CD14-positive monocyte (primary cell): ENCODE measurements at regions not wholly inside any gene's neighbourhood (a gene's known extent, or its start where the extent isn't known, plus 50 kb on each side); places are given as distances from the start of the nearest gene placed in this dataset.

Experiments
- DNase-seq, 3 donors: peaks; one replicate each; pipeline ENCODE4 v3.0.0-alpha.2; 2011 to 2022
- H2AFZ ChIP-seq: 2 replicates; pipeline ENCODE4 v1.6.0; 2012; ENCODE audit warnings: mild to moderate bottlenecking, low read depth, low read length, inconsistent platforms; ENCODE audit not compliant: insufficient read depth, poor library complexity, severe bottlenecking
- H3K27ac ChIP-seq, 2 donors: 1 replicate in 1 of 2; 2 replicates in 1 of 2; pipeline ENCODE4 v1.5.1; 2012 to 2013; ENCODE audit warnings: low read length in 2 of 2, control low read depth in 1 of 2, inconsistent platforms in 1 of 2, low read depth in 1 of 2, mild to moderate bottlenecking in 1 of 2
- H3K27me3 ChIP-seq, 2 donors: one replicate each; pipeline versions ENCODE4 v1.6.0 to v1.6.1; 2011 to 2013; ENCODE audit warnings: low read length in 2 of 2; ENCODE audit not compliant: control insufficient read depth in 2 of 2, insufficient read depth in 2 of 2
- H3K36me3 ChIP-seq, 2 donors: replicated peaks in 1 of 2; 1 replicate in 1 of 2; 2 replicates in 1 of 2; pipeline versions ENCODE4 v1.5.1 to v1.6.1; 2012 to 2013; ENCODE audit warnings: low read length in 2 of 2, control low read depth in 1 of 2, inconsistent platforms in 1 of 2, mild to moderate bottlenecking in 1 of 2; ENCODE audit not compliant: insufficient read depth in 2 of 2, control insufficient read depth in 1 of 2
- H3K4me1 ChIP-seq, 2 donors: 1 replicate in 1 of 2; 2 replicates in 1 of 2; pipeline versions ENCODE4 v1.5.1 to v1.6.1; 2012 to 2013; ENCODE audit warnings: low read length in 2 of 2, control low read depth in 1 of 2, inconsistent platforms in 1 of 2, mild to moderate bottlenecking in 1 of 2, moderate library complexity in 1 of 2; ENCODE audit not compliant: insufficient read depth in 2 of 2, control insufficient read depth in 1 of 2
- H3K4me2 ChIP-seq: replicated peaks from 2 replicates; pipeline ENCODE3; 2012; ENCODE audit warnings: low read length, moderate library complexity, mild to moderate bottlenecking; ENCODE audit not compliant: poor library complexity, severe bottlenecking; ENCODE audit errors: extremely low read depth
- H3K4me3 ChIP-seq, 3 experiments: fragments of 200-600 bp in 1 of 3; sonication (generic) in 1 of 3; replicated peaks in 1 of 3; 1 replicate in 2 of 3; 2 replicates in 1 of 3; pipeline ENCODE4 v1.5.1; 2011 to 2013; ENCODE audit warnings: low read length in 3 of 3, mild to moderate bottlenecking in 3 of 3, control low read depth in 2 of 3, low read depth in 2 of 3, inconsistent platforms in 1 of 3, moderate library complexity in 1 of 3
- H3K79me2 ChIP-seq: 2 replicates; pipeline ENCODE4 v1.6.0; 2012; ENCODE audit warnings: mild to moderate bottlenecking, control low read depth, inconsistent platforms, low read length, moderate library complexity; ENCODE audit not compliant: insufficient read depth
- H3K9ac ChIP-seq: 2 replicates; pipeline ENCODE4 v1.6.0; 2017; ENCODE audit warnings: low read length, mild to moderate bottlenecking; ENCODE audit not compliant: insufficient read depth, poor library complexity, severe bottlenecking
- H3K9me3 ChIP-seq, 2 donors: replicated peaks in 1 of 2; 1 replicate in 1 of 2; 2 replicates in 1 of 2; pipeline versions ENCODE4 v1.5.1 to v1.6.1; 2012 to 2013; ENCODE audit warnings: low read length in 2 of 2, control low read depth in 1 of 2; ENCODE audit not compliant: control insufficient read depth in 1 of 2, insufficient read depth in 1 of 2
- H4K20me1 ChIP-seq: 2 replicates; pipeline ENCODE4 v1.6.0; 2012; ENCODE audit warnings: mild to moderate bottlenecking, low read length, control low read depth, moderate library complexity; ENCODE audit not compliant: insufficient read depth
- H3K27ac Mint-ChIP-seq, 7 donors: one replicate each; pipeline ENCODE4 v1.8.0; 2020; ENCODE audit warnings: mild to moderate bottlenecking in 7 of 7, mixed read lengths in 7 of 7, moderate library complexity in 6 of 7, inconsistent platforms in 2 of 7
- H3K27me3 Mint-ChIP-seq, 3 donors: one replicate each; pipeline ENCODE4 v1.8.0; 2021 to 2022; ENCODE audit warnings: low read depth in 3 of 3, mild to moderate bottlenecking in 3 of 3, mixed read lengths in 3 of 3, moderate library complexity in 3 of 3, inconsistent platforms in 1 of 3
- H3K36me3 Mint-ChIP-seq, 2 donors: one replicate each; pipeline ENCODE4 v1.8.0; 2020; ENCODE audit warnings: mixed read lengths in 2 of 2, inconsistent platforms in 1 of 2, mild to moderate bottlenecking in 1 of 2
- H3K4me1 Mint-ChIP-seq: one replicate; pipeline ENCODE4 v1.8.0; 2020; ENCODE audit warnings: mild to moderate bottlenecking, mixed read lengths
- H3K4me3 Mint-ChIP-seq, 2 donors: one replicate each; pipeline ENCODE4 v1.8.0; 2020; ENCODE audit warnings: mild to moderate bottlenecking in 2 of 2, mixed read lengths in 2 of 2, moderate library complexity in 1 of 2
- H3K9me3 Mint-ChIP-seq, 7 donors: one replicate each; pipeline ENCODE4 v1.8.0; 2020 to 2022; ENCODE audit warnings: mixed read lengths in 7 of 7, mild to moderate bottlenecking in 6 of 7, moderate library complexity in 6 of 7, inconsistent platforms in 2 of 7
- CTCF ChIP-seq: fragments of 200-600 bp; IDR thresholded peaks from one replicate; pipeline ENCODE4 v1.8.0; 2022; ENCODE audit warnings: antibody characterized with exemption, mild to moderate bottlenecking
- WGBS: methylation state at CpG from one replicate; pipeline ENCODE4 v1.1.5; 2013; ENCODE audit warnings: missing lambda C conversion rate; ENCODE audit not compliant: insufficient coverage; 5-methylcytosine and 5-hydroxymethylcytosine counted together
- intact Hi-C, 2 donors: fragments of 100-400 bp; cut with micrococcal nuclease; formaldehyde crosslinking; loops; one replicate each; pipeline versions ENCODE4 v1.15.0 to v1.15.1; 2023

DNA sequence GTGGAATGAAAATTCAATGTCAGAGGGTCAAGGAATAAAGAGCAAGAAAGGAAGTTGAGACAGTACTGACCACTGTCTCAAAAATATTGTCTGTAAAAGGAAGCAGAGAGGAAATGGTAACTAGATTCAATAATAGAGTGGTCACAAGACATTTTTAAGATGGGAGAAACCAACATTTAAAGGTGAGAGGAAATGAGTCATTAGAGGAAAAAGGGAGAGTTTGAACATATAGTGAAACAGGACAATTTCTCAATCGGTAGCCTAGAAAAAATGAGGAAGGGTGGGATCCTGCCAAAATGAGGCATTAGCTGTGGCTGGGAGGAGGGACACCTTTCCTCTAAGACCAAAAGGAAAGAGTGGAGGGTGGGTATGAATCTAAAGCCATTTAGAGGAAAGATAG lies 288.5 kb downstream of the SP3 start:
- Mint-ChIP-seq H3K4me1 (peaks cover 4% of the 10 kb centered on the region), H3K36me3 (no peaks in the 10 kb centered on the region), H3K27me3 (peaks cover 8 to 14% (median 9%) of the 10 kb centered on the region in 3 donors), H3K4me3 (no peak overlapping the region), H3K9me3 (peaks cover 0 to 16% (median 11%) of the 10 kb centered on the region in 7 donors), H3K27ac (no peak overlapping the region)
- DNase-seq: no peak
- Histone ChIP-seq H2AFZ (no peak overlapping the region), H3K9me3 (peaks cover 3 to 8% of the 10 kb centered on the region in 2 donors), H3K4me3 (no peak overlapping the region), H3K4me1 (no peaks in the 10 kb centered on the region), H4K20me1 (no peaks in the 10 kb centered on the region), H3K9ac (no peak overlapping the region), H3K4me2 (no peak overlapping the region), H3K27me3 (peaks cover 0 to 4% of the 10 kb centered on the region in 2 donors), H3K36me3 (no peaks in the 10 kb centered on the region), H3K27ac (no peak overlapping the region), H3K79me2 (no peaks in the 10 kb centered on the region)
- TF ChIP-seq CTCF: no peak
- 0% methylated on average over 1 of the region's 1 CpG for whole genome bisulfite sequencing
- intact Hi-C loops: no loop called here

GRCh38 chr2:173678186-173678585 lies 287.0 kb downstream of the SP3 start:
- peaks cover 4% of the 10 kb centered on the region for H3K4me1 Mint-ChIP-seq

More at GRCh38 chr2:173678186-173678585, 287.0 kb downstream of the SP3 start:
- Histone ChIP-seq H3K79me2 (no peaks in the 10 kb centered on the region), H3K36me3 (no peaks in the 10 kb centered on the region), H4K20me1 (no peaks in the 10 kb centered on the region), H3K9ac (no peak overlapping the region), H3K4me1 (no peaks in the 10 kb centered on the region), H3K27ac (no peak overlapping the region), H3K9me3 (peaks cover 3 to 9% of the 10 kb centered on the region in 2 donors), H3K4me2 (no peak overlapping the region), H3K4me3 (no peak overlapping the region), H2AFZ (no peak overlapping the region), H3K27me3 (peaks cover 0 to 4% of the 10 kb centered on the region in 2 donors)
- no peak overlapping the region for H3K4me3 Mint-ChIP-seq
- intact Hi-C loops: no loop called here
- DNase-seq: no peak
- H3K27ac Mint-ChIP-seq: peak overlapping the region in 1 of 7 donors; percentile 62
- no CpG with 5 or more reads among the region's 1 CpG for whole genome bisulfite sequencing
- peaks cover 8 to 14% (median 9%) of the 10 kb centered on the region in 3 donors for H3K27me3 Mint-ChIP-seq
- TF ChIP-seq CTCF: no peak
- peaks cover 0 to 18% (median 15%) of the 10 kb centered on the region in 7 donors for H3K9me3 Mint-ChIP-seq
- no peaks in the 10 kb centered on the region for H3K36me3 Mint-ChIP-seq
